ACC112 (cell line): ENCODE measurements at regions not wholly inside any gene's neighbourhood (a gene's known extent, or its start where the extent isn't known, plus 50 kb on each side); places are given as distances from the start of the nearest gene placed in this dataset.
A peak's percentile ranks its signal among the peaks of the same experiment; 100 is the strongest.

ENCODE experiments used
- H2AFZ ChIP-seq: fragments of 200-600 bp; sonication (generic); one replicate; pipeline ENCODE4 v1.6.0; 2017; ENCODE audit warnings: antibody characterized with exemption, low read length; ENCODE audit not compliant: unreplicated experiment
- H3K27ac ChIP-seq: fragments of 200-600 bp; sonication (generic); 2 replicates; pipeline ENCODE4 v1.5.1; 2014; ENCODE audit warnings: low read depth, mild to moderate bottlenecking, antibody characterized with exemption, low read length, moderate library complexity
- H3K27me3 ChIP-seq: fragments of 200-600 bp; sonication (generic); 2 replicates; pipeline ENCODE4 v1.6.1; 2014; ENCODE audit warnings: mild to moderate bottlenecking, antibody characterized with exemption, low read length, moderate library complexity, mixed read lengths; ENCODE audit not compliant: insufficient read depth
- H3K36me3 ChIP-seq: fragments of 200-600 bp; sonication (generic); 2 replicates; pipeline ENCODE4 v1.6.1; 2016; ENCODE audit warnings: mild to moderate bottlenecking, antibody characterized with exemption, low read length, moderate library complexity, mixed read lengths; ENCODE audit not compliant: insufficient read depth
- H3K4me1 ChIP-seq: fragments of 200-600 bp; sonication (generic); one replicate; pipeline ENCODE4 v1.6.1; 2016; ENCODE audit warnings: low read length, mixed read lengths; ENCODE audit not compliant: insufficient read depth, unreplicated experiment, control insufficient read depth
- H3K4me3 ChIP-seq: fragments of 200-600 bp; sonication (generic); 2 replicates; pipeline ENCODE4 v1.5.1; 2014; ENCODE audit warnings: mild to moderate bottlenecking, low read depth, low read length
- H3K79me2 ChIP-seq: fragments of 200-600 bp; sonication (generic); one replicate; pipeline ENCODE4 v1.6.0; 2016; ENCODE audit warnings: low read length; ENCODE audit not compliant: control insufficient read depth, unreplicated experiment, insufficient read depth

- Histone ChIP-seq H3K27ac (no peak overlapping the region), H3K27me3 (no peaks in the 10 kb centered on the region), H3K79me2 (no peaks in the 10 kb centered on the region), H3K4me1 (no peaks in the 10 kb centered on the region), H3K4me3 (no peak overlapping the region), H2AFZ (no peak overlapping the region), H3K36me3 (no peaks in the 10 kb centered on the region)
Measured at GRCh38 chr3:153756816-153757215, 364.4 kb upstream of the ARHGEF26 start.

- no peaks in the 10 kb centered on the region for H3K27me3 ChIP-seq
- no peak overlapping the region for H2AFZ ChIP-seq
- H3K36me3 ChIP-seq: no peaks in the 10 kb centered on the region
- no peak overlapping the region for H3K4me3 ChIP-seq
- no peaks in the 10 kb centered on the region for H3K4me1 ChIP-seq
- H3K79me2 ChIP-seq: no peaks in the 10 kb centered on the region
- H3K27ac ChIP-seq: no peak overlapping the region
Measured at GRCh38 chr3:153757839-153758238, 363.4 kb upstream of the ARHGEF26 start.

GRCh38 chr3:153760948-153761347 lies 360.2 kb upstream of the ARHGEF26 start:
- no peak overlapping the region for H3K4me3 ChIP-seq
- H3K79me2 ChIP-seq: no peaks in the 10 kb centered on the region
- no peaks in the 10 kb centered on the region for H3K27me3 ChIP-seq
- no peaks in the 10 kb centered on the region for H3K4me1 ChIP-seq
- no peak overlapping the region for H2AFZ ChIP-seq
- H3K27ac ChIP-seq: no peak overlapping the region
- no peaks in the 10 kb centered on the region for H3K36me3 ChIP-seq

- no peak overlapping the region for H3K27ac ChIP-seq
- H2AFZ ChIP-seq: peak overlapping the region; percentile 1
- no peaks in the 10 kb centered on the region for H3K36me3 ChIP-seq
- no peak overlapping the region; the same call in 1 of the 2 replicates for H3K4me3 ChIP-seq
- H3K27me3 ChIP-seq: no peaks in the 10 kb centered on the region
- no peaks in the 10 kb centered on the region for H3K4me1 ChIP-seq
- H3K79me2 ChIP-seq: no peaks in the 10 kb centered on the region
Measured at GRCh38 chr3:153762411-153763235, 358.6 kb upstream of the ARHGEF26 start.

- Histone ChIP-seq H2AFZ (no peak overlapping the region), H3K27ac (no peak overlapping the region), H3K4me3 (no peak overlapping the region), H3K36me3 (no peaks in the 10 kb centered on the region), H3K79me2 (no peaks in the 10 kb centered on the region), H3K4me1 (no peaks in the 10 kb centered on the region), H3K27me3 (no peaks in the 10 kb centered on the region)
Measured at GRCh38 chr3:153767601-153768560, 353.3 kb upstream of the ARHGEF26 start.

GRCh38 chr3:153768561-153769469 lies 352.4 kb upstream of the ARHGEF26 start:
- Histone ChIP-seq H3K4me1 (no peaks in the 10 kb centered on the region), H3K36me3 (no peaks in the 10 kb centered on the region), H3K27me3 (no peaks in the 10 kb centered on the region), H3K79me2 (no peaks in the 10 kb centered on the region), H2AFZ (no peak overlapping the region), H3K27ac (no peak overlapping the region), H3K4me3 (no peak overlapping the region)

- Histone ChIP-seq H3K27ac (no peak overlapping the region), H3K27me3 (no peaks in the 10 kb centered on the region), H3K4me3 (no peak overlapping the region), H2AFZ (no peak overlapping the region), H3K36me3 (no peaks in the 10 kb centered on the region), H3K4me1 (no peaks in the 10 kb centered on the region), H3K79me2 (no peaks in the 10 kb centered on the region)
Measured at GRCh38 chr3:153783106-153783505, 338.1 kb upstream of the ARHGEF26 start.

GRCh38 chr3:153783741-153784480 lies 337.3 kb upstream of the ARHGEF26 start:
- Histone ChIP-seq H3K36me3 (no peaks in the 10 kb centered on the region), H3K79me2 (no peaks in the 10 kb centered on the region), H3K27me3 (no peaks in the 10 kb centered on the region), H3K4me1 (no peaks in the 10 kb centered on the region), H3K4me3 (no peak overlapping the region), H2AFZ (no peak overlapping the region), H3K27ac (no peak overlapping the region)

- Histone ChIP-seq H3K27me3 (no peaks in the 10 kb centered on the region), H3K4me3 (no peak overlapping the region), H3K27ac (no peak overlapping the region), H3K79me2 (no peaks in the 10 kb centered on the region), H2AFZ (no peak overlapping the region), H3K4me1 (no peaks in the 10 kb centered on the region), H3K36me3 (no peaks in the 10 kb centered on the region)
Measured at GRCh38 chr3:153785901-153786300, 335.3 kb upstream of the ARHGEF26 start.
